ENCODE measurements at regions not wholly inside any gene's neighbourhood (a gene's known extent, or its start where the extent isn't known, plus 50 kb on each side); places are given as distances from the start of the nearest gene placed in this dataset.

GRCh38 chr12:34289431-34290380 lies 267.4 kb downstream of the ALG10 start:
- FAIRE-seq (no peak), DNase-seq (ENCODE audit: low read depth, low spot score) (no peak)
- no peaks in the 10 kb centered on the region for H3K27me3 ChIP-seq (ENCODE audit: control insufficient read depth in 2 of 2, insufficient read depth in 2 of 2, low read length in 2 of 2)
- no TSS peak for BruUV-seq (replicated peaks)
- no peak overlapping the region for H2AFZ ChIP-seq (ENCODE audit: low read depth, low read length)
- H3K27ac ChIP-seq (ENCODE audit: insufficient read depth, low read depth, low read length), result no peak overlapping the region
- H3K9ac ChIP-seq (replicated peaks; ENCODE audit: extremely low read depth, insufficient read depth, low read length), result no peak overlapping the region
- H3K4me3 ChIP-seq (replicated peaks in 1 of 3; ENCODE audit: insufficient read depth in 1 of 3, low read depth in 1 of 3, low read length in 3 of 3), result no peak overlapping the region
- dilution Hi-C loops (cut with MboI; ENCODE audit: extremely low pct_ligation_motif_present, low sequenced_read_pairs), result no loop called here
- TF ChIP-seq JUN (IDR thresholded peaks at IDR 0.05; ENCODE audit: borderline replicate concordance, insufficient read depth, insufficient read length, low read depth) (no peak), POLR2AphosphoS5 (IDR thresholded peaks at IDR 0.05; ENCODE audit: insufficient read depth, low read depth, low read length) (no peak), CTCF (IDR thresholded peaks at IDR 0.05; ENCODE audit: extremely low read depth in 1 of 2, insufficient read depth in 1 of 2, low read depth in 1 of 2, low read length in 2 of 2) (no peak), MYC (IDR thresholded peaks at IDR 0.05; ENCODE audit: low read depth, low read length) (no peak), GATA2 (IDR thresholded peaks at IDR 0.05; ENCODE audit: insufficient read depth, insufficient read length, low read depth, low read length) (no peak), FOS (IDR thresholded peaks at IDR 0.05; ENCODE audit: borderline replicate concordance, insufficient read depth, low read length) (no peak), POLR2A (IDR thresholded peaks at IDR 0.05; ENCODE audit: low read depth, low read length) (no peak), EZH2 (IDR thresholded peaks at IDR 0.05; ENCODE audit: borderline replicate concordance, low read depth, low read length, severe bottlenecking) (no peak), MAX (IDR thresholded peaks at IDR 0.05; ENCODE audit: insufficient read depth, insufficient read length) (no peak)
- peaks cover 2% of the 10 kb centered on the region for H3K9me3 ChIP-seq (replicated peaks; ENCODE audit: control insufficient read depth, insufficient read depth, low read length)
- intact Hi-C loops (cut with micrococcal nuclease), result no loop called here
- H3K36me3 ChIP-seq (ENCODE audit: control insufficient read depth in 2 of 2, extremely low read depth in 1 of 2, insufficient read depth in 2 of 2, low read length in 2 of 2), result no peaks in the 10 kb centered on the region
- H3K79me2 ChIP-seq (ENCODE audit: control insufficient read depth, insufficient read depth, low read length), result no peaks in the 10 kb centered on the region
- no peaks in the 10 kb centered on the region for H3K9me1 ChIP-seq (replicated peaks; ENCODE audit: control insufficient read depth, extremely low read depth, insufficient read depth, low read length)
- H3K4me2 ChIP-seq (ENCODE audit: insufficient read depth, low read length), result no peak overlapping the region
- POLR2A ChIA-PET, result no interaction called here
- CTCF ChIA-PET, result no interaction called here
- H4K20me1 ChIP-seq (replicated peaks; ENCODE audit: control insufficient read depth, extremely low read depth, insufficient read depth, low read length), result no peaks in the 10 kb centered on the region
- H3K4me1 ChIP-seq (ENCODE audit: control insufficient read depth, extremely low read depth, insufficient read depth, low read length), result no peaks in the 10 kb centered on the region
